ENCODE measurements at regions not wholly inside any gene's neighbourhood (a gene's known extent, or its start where the extent isn't known, plus 50 kb on each side); places are given as distances from the start of the nearest gene placed in this dataset.

DNA sequence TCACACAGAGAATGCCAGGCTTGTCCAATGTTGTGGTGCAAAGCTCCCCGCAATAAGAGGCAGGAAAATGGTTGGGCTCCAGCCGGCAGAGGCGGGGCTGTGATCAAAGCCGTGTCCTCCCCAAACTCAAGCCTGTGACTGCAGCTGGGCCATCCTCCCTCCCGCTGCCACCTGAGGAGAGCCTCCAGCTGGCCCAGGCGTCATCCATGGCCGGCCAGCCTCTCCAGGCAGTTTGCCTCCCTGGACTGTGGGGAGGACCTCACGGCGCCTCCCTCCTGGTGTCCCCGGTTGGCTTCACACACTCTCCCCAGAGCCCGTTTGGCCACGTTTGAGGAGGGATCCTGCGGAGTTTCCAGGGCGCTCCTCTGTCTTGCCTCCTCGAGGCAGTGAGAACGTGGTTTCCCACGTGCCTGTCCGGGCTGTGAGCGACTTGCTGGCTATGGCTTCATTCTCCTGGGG lies 134.1 kb downstream of the IRF8 start:
- no peak for TF ChIP-seq POLR2AphosphoS5 (IDR thresholded peaks at IDR 0.05; ENCODE audit: low read depth, low read length)
- TF ChIP-seq TAF1 (IDR thresholded peaks at IDR 0.05; ENCODE audit: borderline replicate concordance, low read depth, low read length), result no peak
